ENCODE measurements at regions not wholly inside any gene's neighbourhood (a gene's known extent, or its start where the extent isn't known, plus 50 kb on each side); places are given as distances from the start of the nearest gene placed in this dataset.

DNA sequence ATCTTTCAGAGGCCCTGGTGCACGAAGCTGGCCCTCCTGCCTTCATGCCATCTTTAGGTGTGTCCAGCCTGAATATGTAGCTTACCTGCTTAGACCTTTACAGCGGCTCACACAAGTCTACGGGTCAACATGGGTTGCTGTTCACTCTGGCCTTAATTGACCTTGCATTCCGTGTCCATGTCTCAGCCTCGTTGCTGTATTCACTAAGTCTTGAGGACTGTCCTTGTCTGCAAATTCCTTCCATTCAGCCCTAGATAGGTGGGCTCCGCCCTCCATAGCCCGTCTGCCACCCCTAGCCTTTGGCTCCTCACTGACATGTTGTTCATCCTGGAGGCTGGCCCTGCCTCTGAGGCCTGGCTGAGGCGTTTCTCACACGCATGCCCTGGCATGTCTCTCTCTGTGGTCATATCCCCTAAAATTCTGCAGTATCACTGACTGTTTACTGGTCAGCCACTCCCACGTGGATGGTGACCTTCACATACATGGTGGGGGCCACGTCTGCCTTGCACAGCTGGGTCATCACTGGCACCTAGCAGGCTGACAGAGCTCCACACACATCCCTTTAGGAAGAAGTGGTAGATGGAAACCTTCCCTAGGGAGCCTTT, 394.1 kb upstream of the MKI67 start:
- no peaks in the 10 kb centered on the region for H3K36me3 ChIP-seq (ENCODE audit: control insufficient read depth in 1 of 2, insufficient read depth in 2 of 2, low read length in 2 of 2)
- ChIA-PET POLR2A (no interaction called here), RAD21 (ENCODE audit: low non-redundant PET in 1 of 2, low total read pairs in 2 of 2, uncharacterized antibody in 2 of 2, unreplicated experiment in 2 of 2) (no interaction called here), CTCF (no interaction called here)
- peaks cover 78% of the 10 kb centered on the region for H3K27me3 ChIP-seq (ENCODE audit: insufficient read depth, low read length)
- H3K79me2 ChIP-seq (ENCODE audit: insufficient read depth, low read length), result no peaks in the 10 kb centered on the region
- no peaks in the 10 kb centered on the region for H4K20me1 ChIP-seq (ENCODE audit: insufficient read depth)
- no peak overlapping the region for H2AFZ ChIP-seq (ENCODE audit: low read depth, low read length, poor library complexity, severe bottlenecking)
- DNase-seq (ENCODE audit: low read depth, low spot score), result no peak
- intact Hi-C loops (cut with micrococcal nuclease), result no loop called here
- H3K9ac ChIP-seq (ENCODE audit: low read length), result no peak overlapping the region
- no peak overlapping the region for H3K4me3 ChIP-seq (replicated peaks in 1 of 2; ENCODE audit: low read depth in 1 of 2, low read length in 2 of 2)
- no peak overlapping the region for H3K27ac ChIP-seq (ENCODE audit: low read depth, low read length)
- TF ChIP-seq YY1 (IDR thresholded peaks at IDR 0.05; ENCODE audit: extremely low read depth, insufficient replicate concordance, low read depth, low read length), result no peak
- no peak for TF ChIP-seq RAD21 (IDR thresholded peaks at IDR 0.05; ENCODE audit: low read depth)
- TF ChIP-seq FOSL1 (IDR thresholded peaks at IDR 0.05; ENCODE audit: low read depth), result no peak
- no peak for TF ChIP-seq POLR2AphosphoS5 (IDR thresholded peaks at IDR 0.05; ENCODE audit: low read depth, low read length)
- TF ChIP-seq EZH2 (IDR thresholded peaks at IDR 0.05), result no peak
- TF ChIP-seq EGR1 (IDR thresholded peaks at IDR 0.05; ENCODE audit: low read depth), result no peak
- TF ChIP-seq SIN3A (IDR thresholded peaks at IDR 0.05; ENCODE audit: low read depth), result no peak
- no peak for TF ChIP-seq SP1 (IDR thresholded peaks at IDR 0.05; ENCODE audit: low read depth)
- TF ChIP-seq, protein P1, sequence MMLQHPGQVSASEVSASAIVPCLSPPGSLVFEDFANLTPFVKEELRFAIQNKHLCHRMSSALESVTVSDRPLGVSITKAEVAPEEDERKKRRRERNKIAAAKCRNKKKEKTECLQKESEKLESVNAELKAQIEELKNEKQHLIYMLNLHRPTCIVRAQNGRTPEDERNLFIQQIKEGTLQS (IDR thresholded peaks at IDR 0.05), result no peak
- TF ChIP-seq, protein P2, sequence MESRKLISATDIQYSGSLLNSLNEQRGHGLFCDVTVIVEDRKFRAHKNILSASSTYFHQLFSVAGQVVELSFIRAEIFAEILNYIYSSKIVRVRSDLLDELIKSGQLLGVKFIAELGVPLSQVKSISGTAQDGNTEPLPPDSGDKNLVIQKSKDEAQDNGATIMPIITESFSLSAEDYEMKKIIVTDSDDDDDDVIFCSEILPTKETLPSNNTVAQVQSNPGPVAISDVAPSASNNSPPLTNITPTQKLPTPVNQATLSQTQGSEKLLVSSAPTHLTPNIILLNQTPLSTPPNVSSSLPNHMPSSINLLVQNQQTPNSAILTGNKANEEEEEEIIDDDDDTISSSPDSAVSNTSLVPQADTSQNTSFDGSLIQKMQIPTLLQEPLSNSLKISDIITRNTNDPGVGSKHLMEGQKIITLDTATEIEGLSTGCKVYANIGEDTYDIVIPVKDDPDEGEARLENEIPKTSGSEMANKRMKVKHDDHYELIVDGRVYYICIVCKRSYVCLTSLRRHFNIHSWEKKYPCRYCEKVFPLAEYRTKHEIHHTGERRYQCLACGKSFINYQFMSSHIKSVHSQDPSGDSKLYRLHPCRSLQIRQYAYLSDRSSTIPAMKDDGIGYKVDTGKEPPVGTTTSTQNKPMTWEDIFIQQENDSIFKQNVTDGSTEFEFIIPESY (IDR thresholded peaks at IDR 0.05; ENCODE audit: extremely low read depth, insufficient replicate concordance, low read length), result no peak
- TF ChIP-seq, protein P3, sequence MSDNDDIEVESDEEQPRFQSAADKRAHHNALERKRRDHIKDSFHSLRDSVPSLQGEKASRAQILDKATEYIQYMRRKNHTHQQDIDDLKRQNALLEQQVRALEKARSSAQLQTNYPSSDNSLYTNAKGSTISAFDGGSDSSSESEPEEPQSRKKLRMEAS (IDR thresholded peaks at IDR 0.05), result no peak
- TF ChIP-seq JUND (IDR thresholded peaks at IDR 0.05), result no peak
- TF ChIP-seq EZH2phosphoT487 (IDR thresholded peaks at IDR 0.05; ENCODE audit: borderline replicate concordance), result no peak
- no peak for TF ChIP-seq ZNF274 (IDR thresholded peaks at IDR 0.05; ENCODE audit: low read depth, low read length)
- TF ChIP-seq CBX3 (IDR thresholded peaks at IDR 0.05; ENCODE audit: low read depth), result no peak
- TF ChIP-seq TCF7L2 (IDR thresholded peaks at IDR 0.05; ENCODE audit: borderline replicate concordance, extremely low read depth, insufficient read depth, insufficient read length), result no peak
- no peak for TF ChIP-seq ZFX (IDR thresholded peaks at IDR 0.05)
- TF ChIP-seq POLR2A (IDR thresholded peaks at IDR 0.05; ENCODE audit: borderline replicate concordance, extremely low read depth, insufficient read depth, insufficient read length), result no peak
- TF ChIP-seq CEBPB (IDR thresholded peaks at IDR 0.05; ENCODE audit: low read depth), result no peak
- no peak for TF ChIP-seq ELF1 (IDR thresholded peaks at IDR 0.05; ENCODE audit: borderline replicate concordance, low read depth)
- no peaks in the 10 kb centered on the region for H3K4me1 ChIP-seq (ENCODE audit: control insufficient read depth in 1 of 2, insufficient read depth in 2 of 2, low read length in 2 of 2)
- H3K4me2 ChIP-seq (ENCODE audit: low read length), result no peak overlapping the region
- no peak for ATAC-seq
- no peaks in the 10 kb centered on the region for H3K9me2 ChIP-seq (ENCODE audit: insufficient read depth)
- no peaks in the 10 kb centered on the region for H3K9me3 ChIP-seq (ENCODE audit: control insufficient read depth in 1 of 2, insufficient read depth in 1 of 2, low read depth in 1 of 2, low read length in 2 of 2)
- no TSS peak for BruUV-seq (replicated peaks)
